Right lobe of liver (tissue), 4 donors: ENCODE measurements at regions not wholly inside any gene's neighbourhood (a gene's known extent, or its start where the extent isn't known, plus 50 kb on each side); places are given as distances from the start of the nearest gene placed in this dataset.

Experiments
- CTCF ChIP-seq, 4 donors: fragments of 200-600 bp in 3 of 4; fragments of 450-650 bp in 1 of 4; IDR thresholded peaks; one replicate each; pipeline versions ENCODE4 v1.5.1 to v1.8.0; 2016 to 2022; ENCODE audit warnings: antibody characterized with exemption in 4 of 4, mild to moderate bottlenecking in 2 of 4
- POLR2A ChIP-seq: fragments of 450-650 bp; IDR thresholded peaks from one replicate; pipeline ENCODE4 v1.6.1; 2017; ENCODE audit warnings: antibody characterized with exemption, mild to moderate bottlenecking
- donor health status: DM: no; HTN: no; CAD: no.
- donor health status: DM: no; HTN: no; CAD: no.
- donor health status: DM: no; HTN: yes; CAD: no.

- TF ChIP-seq CTCF (IDR thresholded peaks at IDR 0.05) (no peak), POLR2A (no peak)
These were observed 147.8 kb upstream of the PRMT6 start for GRCh38 chr1:106908689-106909088.
